NCI-H1930 (cell line): ENCODE measurements at regions not wholly inside any gene's neighbourhood (a gene's known extent, or its start where the extent isn't known, plus 50 kb on each side); places are given as distances from the start of the nearest gene placed in this dataset.
A peak's percentile ranks its signal among the peaks of the same experiment; 100 is the strongest.
"Not testable (repeated sequence)": the region's sequence is repeated elsewhere in the genome, so short reads cannot be mapped to it uniquely, and the experiment has no call there.

ENCODE experiments used
- DNase-seq, 2 experiments: peaks; one replicate each; lab custom pipeline; 2025; lab: John Stamatoyannopoulos, UW

DNA sequence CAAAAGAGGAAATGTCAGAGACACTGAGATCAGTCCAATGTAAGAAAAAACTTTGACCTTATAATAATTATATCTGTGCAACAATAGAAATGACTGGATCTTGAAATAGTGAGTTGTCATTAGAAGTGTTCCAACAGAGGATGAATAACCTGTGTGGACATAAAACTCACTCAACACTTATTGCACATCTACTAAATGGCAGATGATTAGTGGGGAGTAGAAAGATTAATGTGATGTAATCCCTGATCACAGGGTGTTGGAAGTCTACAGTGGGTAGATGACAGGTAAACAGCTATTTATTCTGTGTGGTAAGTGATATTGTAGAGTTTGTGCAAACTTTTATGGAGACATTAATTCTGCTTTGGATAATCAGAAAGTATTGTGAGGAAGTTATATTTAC is 177.3 kb upstream of the HMHB1 start:
- no peak for DNase-seq

DNA sequence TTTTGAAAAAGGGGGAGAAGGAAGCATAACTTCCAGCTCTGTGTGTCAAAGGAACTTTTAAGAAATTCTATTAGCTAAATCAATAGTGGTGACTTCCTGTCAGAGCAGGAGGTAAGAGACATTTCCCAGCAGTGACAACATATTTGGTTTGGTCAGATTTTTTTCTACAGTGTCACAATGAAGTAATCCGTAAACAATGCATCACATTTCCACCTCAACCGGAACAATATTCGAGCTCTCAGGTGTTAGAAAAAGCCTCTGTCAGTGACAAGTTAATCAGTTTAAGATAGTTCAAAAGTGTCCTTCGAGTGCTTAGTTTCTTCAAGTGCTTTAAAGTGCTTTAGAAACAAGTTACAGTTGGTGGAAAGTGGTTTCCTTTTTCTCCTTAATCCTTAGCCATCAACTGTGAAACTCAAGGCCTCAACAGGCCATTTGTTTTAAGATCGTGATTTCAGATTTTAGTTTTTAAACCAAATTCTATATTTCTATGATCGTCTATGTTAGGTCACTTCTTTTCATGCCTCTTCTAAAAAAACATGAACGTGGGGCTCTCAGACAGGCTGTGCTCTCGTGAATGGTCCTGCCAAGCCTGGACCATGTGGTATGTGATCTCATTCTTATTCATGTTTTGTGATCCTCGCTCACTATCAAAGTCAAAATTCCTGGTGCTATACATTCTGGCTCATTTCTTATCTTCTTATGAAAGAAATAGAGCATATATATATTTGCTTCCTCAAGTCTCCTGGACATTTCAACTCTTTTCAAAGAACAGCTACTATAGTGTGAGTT is 181.9 kb upstream of the HMHB1 start:
- no peak for DNase-seq

DNA sequence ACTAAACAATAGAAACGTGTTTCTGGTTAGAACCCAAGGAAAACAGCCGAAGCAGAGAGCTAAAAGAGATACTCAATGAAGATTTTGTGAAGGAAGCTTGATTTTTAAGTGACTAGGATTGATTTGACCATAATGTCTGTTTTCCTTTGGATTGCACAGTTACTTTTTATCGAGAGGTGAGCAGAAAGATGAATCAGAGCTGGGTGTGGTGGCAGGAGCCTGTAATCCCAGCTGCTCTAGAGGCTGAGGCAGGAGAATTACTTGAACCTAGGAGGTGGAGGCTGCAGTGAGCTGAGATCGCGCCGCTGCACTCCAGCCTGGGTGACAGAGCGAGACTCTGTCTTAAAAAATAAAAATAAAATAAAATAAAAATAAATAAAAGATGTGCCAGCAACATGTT is 186.9 kb upstream of the HMHB1 start:
- DNase-seq: not testable (repeated sequence)

DNA sequence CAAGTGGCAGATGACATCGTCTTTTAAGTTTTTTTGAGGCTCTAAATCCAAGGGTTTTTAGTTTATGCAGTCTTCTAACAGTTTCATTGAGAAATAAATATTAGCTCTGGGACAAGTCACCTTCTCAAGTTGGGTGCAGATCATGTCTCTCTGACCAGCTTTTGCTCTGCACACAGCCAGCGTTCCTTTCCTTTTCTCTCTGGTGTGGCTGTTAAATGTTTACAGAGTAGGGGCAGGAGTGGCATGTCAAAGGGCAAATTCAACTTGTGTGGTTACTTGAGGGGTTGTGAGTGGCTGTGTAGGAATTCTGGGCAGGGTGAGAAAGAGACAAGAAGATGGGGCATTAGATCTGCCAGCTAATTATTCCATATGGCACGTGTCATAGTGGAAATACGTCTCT is 187.5 kb upstream of the HMHB1 start:
- DNase-seq: no peak

DNA sequence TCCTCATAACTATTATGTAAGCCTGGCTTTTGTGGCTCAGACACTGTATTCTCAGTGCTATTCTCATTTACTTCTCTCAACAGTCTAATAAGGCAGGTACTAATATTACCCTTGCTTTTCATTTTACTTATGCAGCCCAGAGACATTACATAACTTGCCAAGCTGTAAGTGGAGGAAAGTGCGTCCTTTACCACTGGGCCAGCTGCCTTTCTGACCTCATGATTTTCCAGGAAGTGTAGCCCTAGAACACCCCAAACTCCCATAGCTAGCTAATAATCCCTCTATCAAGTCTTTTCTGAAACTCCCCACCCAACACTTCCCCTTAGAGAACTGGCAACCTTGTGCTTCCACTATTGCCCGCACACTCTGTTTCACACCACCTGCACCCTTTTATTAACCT is 192.9 kb upstream of the HMHB1 start:
- DNase-seq: no peak

DNA sequence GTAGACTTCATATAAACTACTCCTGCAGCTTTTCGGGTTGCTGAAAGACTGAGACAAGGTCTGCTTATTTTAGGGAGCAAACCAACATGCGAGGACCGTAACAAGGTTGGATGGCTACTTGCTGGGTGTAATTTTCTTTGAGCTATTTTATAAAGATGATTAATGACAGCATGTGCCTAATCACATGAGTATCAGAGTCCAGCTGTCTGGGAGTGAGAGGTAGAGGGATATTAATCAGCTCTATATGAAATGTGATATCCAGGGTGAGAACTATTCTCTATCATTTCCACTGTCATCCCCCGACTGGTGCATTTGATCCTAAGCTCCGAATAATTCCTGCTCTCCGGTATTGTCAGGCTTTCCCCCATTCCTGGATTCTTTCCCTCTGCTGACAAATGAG is 193.8 kb upstream of the HMHB1 start:
- no peak for DNase-seq

DNA sequence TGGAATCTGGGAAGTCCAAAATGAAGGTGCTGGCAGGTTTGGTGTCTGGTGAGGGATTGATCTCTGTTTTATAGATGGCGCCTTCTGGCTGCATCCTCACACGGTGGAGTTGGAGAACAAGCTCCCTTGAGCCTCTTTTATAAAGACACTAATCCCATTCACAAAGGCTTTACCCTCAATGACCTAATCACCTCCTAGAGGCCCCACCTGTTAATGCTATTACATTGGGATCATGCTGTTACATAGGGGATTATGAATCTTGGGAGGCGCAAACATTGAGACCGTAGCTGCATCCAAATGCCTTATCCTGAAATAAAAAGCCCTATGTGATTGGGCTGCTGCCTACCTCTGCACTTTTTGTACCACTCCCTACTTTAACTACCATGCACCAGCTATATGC is 197.1 kb upstream of the HMHB1 start:
- DNase-seq: no peak

DNA sequence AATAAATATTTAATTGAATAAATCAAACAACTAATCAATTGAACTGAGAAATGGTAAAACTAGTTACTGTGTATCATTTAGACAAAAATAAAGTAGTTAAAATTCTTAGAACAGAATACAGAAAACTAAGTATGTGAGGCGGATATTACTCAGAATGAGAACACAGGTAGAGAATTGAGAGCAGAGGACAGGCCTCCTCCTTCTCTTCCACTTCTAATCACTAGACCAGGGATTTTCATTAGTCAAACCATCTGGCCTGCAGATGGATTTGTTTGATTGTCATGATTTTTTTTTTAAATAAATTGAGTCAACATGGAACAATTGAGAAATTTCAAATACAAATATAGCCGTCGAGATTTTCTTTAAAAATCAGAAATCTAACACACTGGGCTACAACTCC is 198.6 kb upstream of the HMHB1 start:
- DNase-seq: no peak

DNA sequence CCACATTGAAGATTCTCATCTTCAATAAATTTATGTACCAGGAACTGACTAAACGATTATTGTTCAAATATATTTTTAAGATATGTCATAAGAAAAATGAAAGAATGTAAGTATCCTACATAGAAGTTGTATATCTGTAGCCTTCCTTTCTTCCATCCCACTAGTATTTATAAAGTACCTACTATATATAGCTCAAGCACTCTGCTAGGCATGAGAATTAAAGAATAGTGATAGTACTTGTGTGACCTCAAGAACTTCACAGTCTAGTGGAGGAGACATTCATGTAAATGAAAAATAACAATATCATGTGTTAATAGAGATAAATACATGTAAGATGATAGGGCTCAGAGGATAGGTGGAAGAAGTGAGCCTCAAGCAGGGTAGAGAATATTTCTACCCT is 201.0 kb upstream of the HMHB1 start:
- DNase-seq: no peak

DNA sequence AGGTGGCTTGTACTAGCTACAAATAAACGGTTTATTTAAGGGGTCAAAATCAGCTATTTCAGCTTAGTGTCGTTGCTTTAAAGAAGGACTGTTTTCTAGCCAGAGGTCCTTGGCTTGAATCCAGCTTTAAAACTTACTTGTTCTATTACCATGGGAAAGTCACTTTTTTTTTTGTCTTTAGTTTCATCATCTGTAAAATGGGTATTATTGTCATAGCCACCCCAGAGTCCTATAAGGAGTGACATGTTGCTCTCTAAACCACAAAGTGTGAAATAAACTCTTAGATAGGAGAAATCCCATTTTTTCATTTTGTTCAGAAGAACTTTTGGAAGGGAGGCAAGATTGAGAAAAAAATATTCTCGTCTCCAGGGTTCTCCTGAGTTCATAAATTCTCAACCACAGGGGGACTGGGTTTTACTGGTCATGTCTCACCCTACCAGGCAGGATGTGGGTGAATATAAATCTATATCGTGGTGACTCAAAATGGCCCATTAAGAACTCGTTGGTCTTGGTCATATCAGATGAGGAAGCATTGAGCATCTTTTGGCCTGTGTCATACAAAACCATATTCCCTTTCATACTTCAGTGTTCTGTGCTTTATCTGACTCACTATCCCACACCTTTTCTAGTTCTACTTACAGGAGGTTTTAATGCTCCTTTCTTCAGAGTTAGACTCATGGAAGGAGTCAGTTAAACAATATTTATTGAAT is 202.7 kb upstream of the NR3C1 start:
- DNase-seq: no peak

DNA sequence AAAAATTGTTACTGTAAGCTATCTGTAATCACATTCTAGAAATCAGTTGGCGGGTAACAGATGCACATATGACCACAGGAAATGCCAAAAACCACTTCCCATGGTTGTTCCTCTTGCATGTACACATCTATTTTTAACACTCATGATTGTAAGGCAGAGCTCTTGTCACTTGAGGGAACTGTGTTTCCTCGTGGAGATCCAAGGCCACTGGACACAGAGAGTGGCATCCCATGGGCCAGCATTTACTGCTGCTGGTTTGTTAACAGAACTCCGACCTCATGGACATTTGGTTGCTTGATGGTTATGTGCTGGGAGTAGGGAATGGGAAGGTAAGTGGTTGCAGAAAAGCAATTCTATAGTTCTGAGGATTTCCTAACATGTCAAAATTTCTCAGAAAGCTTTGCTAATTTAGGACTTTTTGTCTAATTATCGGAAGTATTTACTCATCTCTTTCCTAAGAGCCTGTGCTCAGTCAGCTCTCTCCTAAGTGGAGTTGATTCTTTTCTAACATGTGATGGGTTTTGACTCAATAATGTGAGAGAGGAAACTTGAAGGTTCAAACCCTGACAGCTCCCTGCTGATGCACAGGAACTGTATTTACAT is 202.0 kb upstream of the NR3C1 start:
- DNase-seq: no peak

DNA sequence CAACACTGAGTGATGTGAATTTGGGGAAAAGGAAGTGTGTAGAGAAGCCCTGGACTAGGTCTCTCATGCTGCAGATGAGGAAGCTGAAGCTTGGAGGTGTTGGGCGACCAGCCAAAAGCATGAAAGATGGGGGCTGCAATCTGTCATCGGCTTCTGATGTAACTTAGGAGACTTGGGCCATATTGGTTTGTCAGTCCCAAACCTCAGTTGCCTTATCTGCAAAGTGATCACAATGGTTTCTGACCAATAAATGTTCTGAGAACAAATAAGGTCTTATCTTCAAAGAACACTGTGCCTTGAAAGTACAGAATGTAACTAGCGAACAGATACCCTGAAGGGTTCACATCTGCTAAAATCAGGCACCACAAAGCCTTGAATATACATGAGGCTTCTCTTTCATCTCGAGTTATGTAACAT is 198.4 kb upstream of the NR3C1 start:
- DNase-seq: no peak

DNA sequence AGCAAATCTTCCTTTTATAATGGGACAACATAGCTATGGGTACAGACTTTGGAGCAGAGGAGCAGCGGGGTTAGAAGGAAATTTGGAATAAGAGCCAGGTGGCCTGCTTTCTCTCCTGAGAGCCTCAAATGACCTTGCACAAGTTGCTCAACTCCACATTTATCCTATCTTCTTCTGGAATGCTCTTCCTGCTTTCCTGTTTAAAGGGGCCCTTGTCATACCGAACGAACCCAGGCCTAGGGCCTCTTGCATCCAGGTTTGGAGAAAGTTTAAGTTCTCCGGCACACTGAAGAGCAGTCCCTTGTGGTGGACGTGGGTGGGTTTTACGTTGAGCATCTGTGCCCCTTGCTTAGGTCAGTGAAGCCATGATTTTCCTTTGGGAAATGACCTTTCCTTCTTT is 197.9 kb upstream of the NR3C1 start:
- no peak for DNase-seq

DNA sequence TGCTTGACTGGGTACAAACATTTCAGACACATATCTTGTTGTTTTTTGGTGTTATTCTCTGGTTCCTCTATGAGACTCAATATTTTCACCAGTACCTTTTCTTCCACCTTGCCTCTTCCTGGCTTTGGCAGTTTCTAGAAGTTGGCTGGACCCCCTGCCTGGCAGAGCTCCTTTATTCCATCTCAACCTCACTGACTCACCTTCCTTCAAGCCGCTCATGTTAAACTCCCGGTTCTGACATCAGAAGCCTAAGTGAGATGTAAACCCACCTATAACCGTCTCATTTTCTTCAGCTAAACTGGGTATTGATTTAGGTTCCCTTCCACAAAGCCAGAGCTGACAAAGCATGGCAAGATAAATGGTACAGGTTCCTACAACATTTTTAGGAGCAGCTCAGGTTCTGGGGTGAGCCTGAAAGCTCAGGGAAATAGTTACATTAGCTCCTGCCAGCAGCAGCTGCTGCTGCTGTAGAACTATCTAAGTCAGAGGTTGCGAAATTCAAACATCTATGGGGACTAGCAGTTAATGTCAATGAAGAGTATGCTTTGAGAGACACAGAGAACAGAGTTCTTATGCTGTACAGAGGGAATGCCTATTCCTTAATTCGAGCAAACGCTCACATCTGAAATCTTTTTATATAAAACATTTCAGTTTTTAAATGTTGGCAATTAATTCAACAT is 197.1 kb upstream of the NR3C1 start:
- no peak for DNase-seq

DNA sequence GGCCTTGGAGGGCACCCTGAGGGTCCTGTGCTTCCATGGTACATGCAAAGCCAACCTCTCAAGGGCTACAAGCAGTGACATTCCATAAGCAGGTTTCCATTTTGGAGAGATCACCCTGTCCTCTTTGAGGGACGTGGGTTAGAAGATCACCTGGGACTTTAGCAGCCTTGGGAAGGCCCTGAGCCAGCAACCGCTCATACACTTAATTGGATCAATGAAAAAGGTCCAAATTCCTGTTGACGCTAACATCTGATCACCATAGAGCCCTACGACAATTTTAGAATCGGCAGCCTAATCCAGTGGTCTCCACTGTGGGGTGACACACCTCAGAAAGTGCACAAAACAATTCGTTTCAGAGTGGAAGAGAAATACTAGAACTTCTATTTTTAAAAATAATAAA is 196.0 kb upstream of the NR3C1 start:
- no peak for DNase-seq

DNA sequence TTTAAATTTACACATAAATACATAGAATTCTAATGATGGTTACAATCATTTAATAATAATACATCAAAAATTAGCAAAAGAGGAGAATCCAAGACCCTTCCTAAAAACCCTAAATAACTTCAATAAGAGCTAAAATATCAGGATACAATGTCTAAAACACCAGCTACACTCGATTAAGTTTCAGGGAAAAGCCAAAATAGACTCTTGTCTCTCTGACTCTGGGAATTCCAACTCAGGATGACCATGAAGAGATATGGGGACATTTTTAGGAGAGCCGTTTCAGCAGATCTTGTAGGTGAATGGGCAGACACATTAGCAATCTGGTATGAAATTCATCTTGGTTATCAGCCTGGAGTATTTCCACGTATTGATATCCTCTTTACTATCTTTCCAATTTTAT is 193.3 kb upstream of the NR3C1 start:
- DNase-seq: no peak

DNA sequence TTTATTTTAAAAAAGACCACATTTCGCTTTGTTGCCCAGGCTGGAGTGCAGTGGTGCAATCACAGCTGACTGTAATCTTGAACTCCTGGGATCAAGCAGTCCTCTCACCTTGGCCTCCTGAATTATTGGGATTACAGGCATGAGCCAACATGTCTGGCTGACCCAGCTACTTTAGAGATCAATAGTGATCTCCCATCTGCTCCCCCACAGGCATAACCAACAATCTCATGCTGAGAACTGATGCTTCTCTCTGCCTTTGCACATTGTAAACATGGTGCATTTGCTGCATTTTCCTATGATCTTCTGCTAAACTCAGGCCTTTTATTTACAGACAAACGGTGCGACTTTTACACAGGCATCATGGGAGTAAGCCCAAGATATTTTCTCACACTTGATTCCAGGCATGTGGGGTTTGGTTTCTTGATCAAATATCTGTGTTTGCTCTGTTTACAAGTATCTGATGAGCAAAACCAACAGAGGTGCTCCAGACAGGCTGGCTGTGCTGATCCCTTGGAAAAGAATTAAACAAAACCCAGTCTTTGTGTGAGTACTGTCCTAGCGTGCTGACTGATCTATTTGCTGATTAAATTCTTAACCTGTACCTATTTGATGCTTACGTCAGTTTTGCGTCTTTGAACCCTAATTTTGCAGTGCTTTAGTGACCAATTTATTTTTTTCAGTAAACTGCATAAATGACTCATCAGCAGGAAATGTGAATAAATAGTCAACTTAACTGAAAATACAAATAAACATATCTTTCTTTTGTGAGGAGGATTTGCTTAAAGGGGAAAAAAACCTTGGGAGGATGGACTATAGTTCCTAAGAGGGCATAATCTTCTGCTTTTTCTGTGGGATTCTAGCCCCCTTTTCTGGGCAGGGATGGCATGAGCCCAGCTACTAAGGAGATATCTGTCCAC is 191.7 kb upstream of the NR3C1 start:
- peak; percentile 8 to 56 for DNase-seq

DNA sequence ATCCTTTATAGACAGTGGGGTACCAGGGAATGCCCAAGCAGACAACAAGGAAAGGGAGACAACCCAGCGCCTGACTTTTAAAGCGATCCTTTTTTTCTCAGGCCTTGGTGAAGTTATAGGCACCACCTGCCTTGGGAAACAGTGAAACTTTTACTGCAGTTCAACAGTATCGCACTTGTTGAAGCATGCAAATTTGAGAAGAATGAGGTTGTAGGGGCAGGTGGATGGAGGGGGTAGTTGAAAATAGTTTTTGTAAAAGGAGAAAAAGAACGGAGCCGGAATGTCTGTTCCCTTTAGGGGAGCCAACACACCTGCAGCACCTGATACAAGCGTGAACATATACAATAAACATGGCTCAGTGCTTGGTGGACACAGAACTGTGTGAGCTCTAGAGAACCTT is 190.2 kb upstream of the NR3C1 start:
- no peak for DNase-seq

DNA sequence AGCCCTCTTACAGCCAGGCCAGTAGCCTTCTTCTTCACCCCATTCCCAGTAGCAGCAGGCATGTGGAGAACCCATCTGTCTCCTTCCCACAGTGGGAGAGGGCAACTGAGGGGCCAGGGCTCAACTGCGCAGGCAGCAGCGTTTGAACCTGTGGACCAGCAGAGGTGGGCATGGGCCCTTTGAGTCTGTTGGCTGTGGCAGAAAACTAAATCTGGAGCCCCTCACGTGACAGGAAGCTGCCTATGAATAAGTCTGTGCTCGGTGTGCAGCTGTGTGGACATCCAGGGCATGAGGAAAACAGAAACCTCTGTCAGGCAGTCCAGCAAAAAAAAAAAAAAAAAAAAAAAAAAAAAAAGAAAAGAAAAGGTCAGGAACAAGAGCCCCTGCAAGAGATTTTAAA is 189.2 kb upstream of the NR3C1 start:
- no peak for DNase-seq

DNA sequence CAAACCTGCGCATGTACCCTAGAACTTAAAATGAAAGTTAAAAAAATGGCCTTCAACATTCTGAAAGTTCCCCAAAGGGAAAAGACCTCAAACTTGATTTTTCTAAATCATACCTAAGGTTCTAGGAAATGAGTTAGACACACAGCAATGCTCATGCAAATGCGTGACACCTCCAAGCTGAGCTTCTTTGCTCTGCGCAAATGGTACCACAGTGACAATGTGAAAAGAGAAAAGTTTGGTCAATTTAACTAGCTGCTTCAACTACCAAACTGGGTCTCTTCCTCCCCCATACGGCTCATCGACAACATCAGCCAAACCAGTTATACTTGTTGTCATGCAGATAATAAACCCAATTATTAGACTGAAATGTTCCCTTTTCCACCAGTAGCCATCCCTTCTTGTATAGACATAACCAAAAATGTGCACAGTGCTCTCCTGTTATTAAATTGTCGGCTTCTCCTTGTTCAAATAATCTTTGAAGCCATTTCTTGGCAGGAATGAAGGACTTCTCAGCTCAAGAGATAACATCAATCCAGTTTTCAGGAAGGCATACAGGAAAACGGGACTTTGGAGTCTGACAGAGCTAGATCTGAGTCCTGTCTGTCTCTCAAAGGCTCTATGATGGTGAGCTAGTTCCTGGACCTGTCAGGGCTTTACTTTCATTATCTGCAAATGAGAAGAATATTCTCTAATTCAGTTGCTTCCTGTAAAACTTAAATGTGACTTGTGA is 185.6 kb upstream of the NR3C1 start:
- no peak for DNase-seq

DNA sequence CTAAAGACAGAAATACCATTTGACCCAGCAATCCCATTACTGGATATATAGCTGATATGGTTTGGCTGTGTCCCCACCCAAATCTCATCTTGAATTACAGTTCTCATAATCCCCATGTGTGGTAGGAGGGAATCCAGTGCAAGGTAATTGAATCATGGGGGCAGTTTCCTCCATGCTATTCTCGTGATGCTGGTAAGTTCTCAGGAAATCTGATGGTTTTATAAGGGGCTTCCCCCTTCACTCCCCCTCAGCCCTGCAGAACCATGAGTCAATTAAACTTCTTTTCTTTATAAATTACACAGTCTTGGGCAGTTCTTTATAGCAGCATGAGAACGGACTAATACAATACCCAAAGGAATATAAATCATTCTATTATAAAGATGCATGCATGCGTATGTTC is 184.6 kb upstream of the NR3C1 start:
- not testable (repeated sequence) for DNase-seq
